ENCODE measurements at regions not wholly inside any gene's neighbourhood (a gene's known extent, or its start where the extent isn't known, plus 50 kb on each side); places are given as distances from the start of the nearest gene placed in this dataset.

GRCh38 chr2:164053021-164053420 lies 317.2 kb upstream of the FIGN start:
- CTCF ChIA-PET: no interaction called here
- TF ChIP-seq CTCF (IDR thresholded peaks at IDR 0.05; ENCODE audit: insufficient read depth, low read length, missing control alignments): no peak
- POLR2A ChIA-PET: no interaction called here
- H3K4me3 ChIP-seq (ENCODE audit: low read depth, low read length): no peak overlapping the region
- no peak for DNase-seq (ENCODE audit: low read depth, low spot score)

DNA sequence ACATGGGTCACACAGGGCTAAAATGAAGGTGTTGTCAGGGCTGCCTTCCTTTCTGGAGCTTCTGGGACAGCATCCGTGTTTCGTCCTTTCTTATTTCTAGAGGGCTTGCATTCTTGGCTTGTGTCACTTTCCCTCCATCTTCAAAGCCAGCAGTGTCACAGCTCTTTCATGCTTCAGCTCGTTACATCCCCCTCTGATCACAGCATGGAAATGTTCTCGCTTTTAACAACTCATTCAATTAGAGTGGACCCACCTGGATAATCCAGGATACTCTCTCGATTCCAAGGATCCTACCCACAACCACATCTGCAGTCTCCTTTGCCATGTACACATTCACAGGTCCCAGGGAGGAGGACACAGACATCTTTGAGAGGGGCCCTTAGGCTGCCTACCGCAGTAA lies 316.2 kb upstream of the FIGN start:
- POLR2A ChIA-PET: no interaction called here
- no peak overlapping the region for H3K4me3 ChIP-seq (ENCODE audit: low read depth, low read length)
- CTCF ChIA-PET: interaction anchor here (2.7 kb wide), 1 partner anchor 10 kb away, joined by 15 read pairs; no protein-coding TSS in a partner anchor
- no peak for TF ChIP-seq CTCF (IDR thresholded peaks at IDR 0.05; ENCODE audit: insufficient read depth, low read length, missing control alignments)
- DNase-seq (ENCODE audit: low read depth, low spot score): no peak

DNA sequence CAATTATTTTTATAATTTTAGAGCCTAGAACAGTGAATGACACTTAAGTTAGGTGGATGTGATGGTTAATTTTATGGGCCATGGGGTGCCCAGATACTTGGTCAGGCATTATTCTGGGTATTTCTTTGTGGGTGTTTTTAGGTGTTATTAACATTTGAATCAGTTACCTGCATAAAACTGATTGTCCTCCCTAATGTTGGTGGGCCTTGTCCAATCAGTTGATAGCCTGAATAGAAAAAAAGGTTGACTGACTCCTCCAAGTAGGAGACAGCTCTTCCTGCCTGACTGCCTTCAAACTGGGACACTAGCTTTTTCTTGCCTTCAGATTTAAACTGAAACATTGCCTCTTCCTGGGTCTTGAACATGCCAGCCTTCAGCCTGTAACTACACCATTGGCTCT lies 312.9 kb upstream of the FIGN start:
- H3K4me3 ChIP-seq (ENCODE audit: low read depth, low read length): no peak overlapping the region
- no peak for DNase-seq (ENCODE audit: low read depth, low spot score)
- POLR2A ChIA-PET: no interaction called here
- CTCF ChIA-PET: no interaction called here
- no peak for TF ChIP-seq CTCF (IDR thresholded peaks at IDR 0.05; ENCODE audit: insufficient read depth, low read length, missing control alignments)

DNA sequence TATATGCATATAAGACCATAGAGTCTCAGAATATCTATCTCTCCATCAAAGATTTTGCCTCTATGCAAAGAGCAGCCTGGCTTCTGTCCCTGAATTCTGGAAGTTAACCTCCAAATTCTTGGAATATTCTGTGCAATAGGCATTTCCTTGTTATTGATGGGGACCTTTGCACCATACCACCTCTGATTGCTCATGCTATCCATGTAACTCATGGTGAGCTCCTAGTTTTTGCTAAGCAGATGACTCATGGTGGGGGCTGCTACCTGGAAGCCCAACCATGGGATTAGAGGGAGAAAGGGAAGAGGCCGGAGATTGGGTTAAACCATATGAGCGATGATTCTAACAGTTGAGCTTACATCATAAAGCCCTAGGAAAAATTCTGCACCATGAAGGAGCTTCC lies 310.2 kb upstream of the FIGN start:
- no peak overlapping the region for H3K4me3 ChIP-seq (ENCODE audit: low read depth, low read length)
- TF ChIP-seq CTCF (IDR thresholded peaks at IDR 0.05; ENCODE audit: insufficient read depth, low read length, missing control alignments): no peak
- POLR2A ChIA-PET: no interaction called here
- CTCF ChIA-PET: no interaction called here
- no peak for DNase-seq (ENCODE audit: low read depth, low spot score)

- CTCF ChIA-PET: no interaction called here
- POLR2A ChIA-PET: no interaction called here
- TF ChIP-seq CTCF (IDR thresholded peaks at IDR 0.05; ENCODE audit: insufficient read depth, low read length, missing control alignments): no peak
- DNase-seq (ENCODE audit: low read depth, low spot score): no peak
- no peak overlapping the region for H3K4me3 ChIP-seq (ENCODE audit: low read depth, low read length)
Measured at GRCh38 chr2:164044622-164045021, 308.8 kb upstream of the FIGN start.

- CTCF ChIA-PET: no interaction called here
- no peak overlapping the region for H3K4me3 ChIP-seq (ENCODE audit: low read depth, low read length)
- POLR2A ChIA-PET: no interaction called here
- DNase-seq (ENCODE audit: low read depth, low spot score): no peak
- no peak for TF ChIP-seq CTCF (IDR thresholded peaks at IDR 0.05; ENCODE audit: insufficient read depth, low read length, missing control alignments)
Measured at GRCh38 chr2:164039270-164039669, 303.5 kb upstream of the FIGN start.

Data from AG04449 (cell line).